A549 (cell line): ENCODE measurements at regions not wholly inside any gene's neighbourhood (a gene's known extent, or its start where the extent isn't known, plus 50 kb on each side); places are given as distances from the start of the nearest gene placed in this dataset.

Experiments used
- ATAC-seq, 2 experiments: fragments of 200-7000 bp in 1 of 2; fragments of >200 bp in 1 of 2; cut with Nextera tagmentation in 1 of 2; cut with Tn5 transposase in 1 of 2; 3 replicates each; pipeline versions ENCODE4 v1.8.0 to v1.9.1; 2018 to 2020; ENCODE audit warnings: mild to moderate bottlenecking in 1 of 2, moderate library complexity in 1 of 2
- CTCF ChIA-PET: fragments of 300-600 bp; sonication (Branson Sonifier 250); formaldehyde crosslinking; extraction: SDS; loops from one replicate; lab custom pipeline; 2021; ENCODE audit warnings: antibody characterized with exemption, inconsistent platforms; lab: Yijun Ruan, JAX
- POLR2A ChIA-PET: fragments of 350-600 bp; formaldehyde crosslinking; extraction: SDS; loops from one replicate; lab custom pipeline; 2021; ENCODE audit warnings: antibody characterized with exemption, inconsistent platforms; lab: Yijun Ruan, JAX
- DNase-seq, 2 experiments: peaks; one replicate each; pipeline versions ENCODE4 v3.0.0 to v3.0.0-alpha.2; 2011 to 2016; ENCODE audit warnings: low read depth in 1 of 2, low spot score in 1 of 2
- FAIRE-seq: peaks from 2 replicates; lab custom pipeline; 2011; peaks lifted over from hg19 to GRCh38; lab: Jason Lieb, UNC
- H3K27ac ChIP-seq, 2 experiments: fragments of >200 bp; sonication (Bioruptor Twin); formaldehyde crosslinking; 3 replicates each; pipeline ENCODE4 v1.5.1; 2016 to 2017
- H3K4me1 ChIP-seq: fragments of >200 bp; sonication (Bioruptor Twin); formaldehyde crosslinking; 3 replicates; pipeline ENCODE4 v1.6.1; 2016
- H3K4me2 ChIP-seq: fragments of >200 bp; sonication (Bioruptor Twin); formaldehyde crosslinking; 3 replicates; pipeline ENCODE4 v1.6.1; 2016
- H3K4me3 ChIP-seq: fragments of >200 bp; sonication (Bioruptor Twin); formaldehyde crosslinking; 3 replicates; pipeline ENCODE4 v1.5.1; 2016
- H3K9me3 ChIP-seq: fragments of >200 bp; sonication (Bioruptor Twin); formaldehyde crosslinking; 3 replicates; pipeline ENCODE4 v1.6.1; 2016
- CHD2 ChIP-seq: fragments of 150-350 bp; IDR thresholded peaks from 2 replicates; pipeline ENCODE4 v1.6.1; 2014; ENCODE audit warnings: low read length; ENCODE audit not compliant: partially characterized antibody
- EP300 ChIP-seq, 2 experiments: fragments of >200 bp; sonication (Bioruptor Twin); formaldehyde crosslinking; IDR thresholded peaks; 2 replicates in 1 of 2; 3 replicates in 1 of 2; pipeline ENCODE4 v1.6.1; 2016 to 2017
- FOSB ChIP-seq: fragments of 250-450 bp; sonication (Bioruptor Pico); IDR thresholded peaks from 2 replicates; pipeline ENCODE4 v1.5.0; 2020; ENCODE audit warnings: mild to moderate bottlenecking, moderate library complexity
- FOXS1 ChIP-seq: fragments of 250-450 bp; sonication (Bioruptor Pico); IDR thresholded peaks from 2 replicates; pipeline ENCODE4 v1.5.0; 2020; ENCODE audit warnings: mild to moderate bottlenecking, moderate library complexity
- HDAC2 ChIP-seq: fragments of 200-600 bp; sonication (generic); IDR thresholded peaks from 2 replicates; pipeline ENCODE4 v1.6.1; 2016
- HEYL ChIP-seq: fragments of 250-450 bp; sonication (Bioruptor Pico); IDR thresholded peaks from 2 replicates; pipeline ENCODE4 v1.8.0; 2021; ENCODE audit warnings: mild to moderate bottlenecking, moderate library complexity
- HMGXB4 ChIP-seq: fragments of 250-450 bp; sonication (Bioruptor Pico); IDR thresholded peaks from 2 replicates; pipeline ENCODE4 v1.5.0; 2021; ENCODE audit warnings: mild to moderate bottlenecking, moderate library complexity, borderline replicate concordance
- HOXB13 ChIP-seq: fragments of 250-450 bp; sonication (Bioruptor Pico); IDR thresholded peaks from 2 replicates; pipeline ENCODE4 v1.5.0; 2020; ENCODE audit warnings: low read depth, mild to moderate bottlenecking, moderate library complexity
- MAX ChIP-seq: IDR thresholded peaks from 2 replicates; pipeline ENCODE4 v1.6.1; 2012
- MAZ ChIP-seq: fragments of 150-350 bp; IDR thresholded peaks from 2 replicates; pipeline ENCODE4 v1.6.1; 2014; ENCODE audit warnings: antibody characterized with exemption, low read depth, low read length, borderline replicate concordance
- MYC ChIP-seq: IDR thresholded peaks from 2 replicates; pipeline ENCODE4 v1.6.1; 2012; ENCODE audit warnings: mild to moderate bottlenecking, inconsistent platforms, low read length, improper control_type of control experiment, borderline replicate concordance
- NR3C1 ChIP-seq: fragments of >200 bp; sonication (Bioruptor Twin); formaldehyde crosslinking; IDR thresholded peaks from 3 replicates; pipeline ENCODE4 v1.6.1; 2017
- POLR2A ChIP-seq: IDR thresholded peaks from 2 replicates; pipeline ENCODE4 v1.6.1; 2012; ENCODE audit warnings: mild to moderate bottlenecking, low read length
- RARB ChIP-seq: fragments of 250-450 bp; sonication (Bioruptor Pico); IDR thresholded peaks from 2 replicates; pipeline ENCODE4 v1.8.0; 2021; ENCODE audit warnings: mild to moderate bottlenecking, moderate library complexity
- RCOR1 ChIP-seq: fragments of 150-350 bp; IDR thresholded peaks from 2 replicates; pipeline ENCODE4 v1.6.1; 2014; ENCODE audit warnings: antibody characterized with exemption, low read length, low read depth
- REST ChIP-seq: fragments of 200-600 bp; sonication (generic); IDR thresholded peaks from 2 replicates; pipeline ENCODE4 v1.6.1; 2016; ENCODE audit warnings: antibody characterized with exemption, mild to moderate bottlenecking, moderate library complexity
- ZC3H11A ChIP-seq: fragments of 450-650 bp; IDR thresholded peaks from 2 replicates; pipeline ENCODE4 v1.6.1; 2014; ENCODE audit warnings: antibody characterized with exemption, mild to moderate bottlenecking
- ZNF302 ChIP-seq: fragments of 250-450 bp; sonication (Bioruptor Pico); IDR thresholded peaks from 2 replicates; pipeline ENCODE4 v1.9.0; 2021; ENCODE audit warnings: inconsistent platforms, mild to moderate bottlenecking, moderate library complexity
- WGBS: methylation state at CpG from one replicate; pipeline ENCODE4 v1.1.6; 2017; ENCODE audit errors: missing lambda C conversion rate; 5-methylcytosine and 5-hydroxymethylcytosine counted together

DNA sequence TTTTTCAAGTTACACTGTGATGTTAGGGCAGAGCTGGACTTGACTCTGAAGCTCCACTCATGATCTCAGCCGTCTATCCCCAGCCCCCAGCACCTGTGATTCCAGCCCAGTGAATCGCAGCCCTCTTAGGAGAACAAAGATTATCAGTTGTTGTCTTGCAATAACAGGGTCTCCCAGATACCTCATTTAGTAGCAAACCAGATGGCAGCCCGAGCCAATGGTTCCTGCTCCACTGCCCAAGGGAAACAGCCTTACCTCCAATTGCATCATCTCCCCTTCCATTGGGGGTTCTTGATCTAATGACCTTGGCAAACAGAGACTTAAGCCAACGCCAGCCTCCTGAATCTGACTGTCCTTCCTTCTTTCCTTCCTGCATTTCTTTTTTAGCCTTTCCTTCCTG, 371.2 kb downstream of the BCL11B start:
- DNase-seq: no peak
- TF ChIP-seq POLR2A: no peak
- FAIRE-seq: no peak
- H3K9me3 ChIP-seq: no peaks in the 10 kb centered on the region
- WGBS: 34% methylated on average over 4 of the region's 4 CpGs
- POLR2A ChIA-PET: no interaction called here
- no peak for ATAC-seq
- H3K4me3 ChIP-seq: no peak overlapping the region
- peak overlapping the region; percentile 24; the same call in 2 of the 3 replicates for H3K4me2 ChIP-seq
- peak overlapping the region; percentile 59 to 63; a peak in 5 of 6 replicates for H3K27ac ChIP-seq
- CTCF ChIA-PET: no interaction called here
- peaks cover 36% of the 10 kb centered on the region for H3K4me1 ChIP-seq

DNA sequence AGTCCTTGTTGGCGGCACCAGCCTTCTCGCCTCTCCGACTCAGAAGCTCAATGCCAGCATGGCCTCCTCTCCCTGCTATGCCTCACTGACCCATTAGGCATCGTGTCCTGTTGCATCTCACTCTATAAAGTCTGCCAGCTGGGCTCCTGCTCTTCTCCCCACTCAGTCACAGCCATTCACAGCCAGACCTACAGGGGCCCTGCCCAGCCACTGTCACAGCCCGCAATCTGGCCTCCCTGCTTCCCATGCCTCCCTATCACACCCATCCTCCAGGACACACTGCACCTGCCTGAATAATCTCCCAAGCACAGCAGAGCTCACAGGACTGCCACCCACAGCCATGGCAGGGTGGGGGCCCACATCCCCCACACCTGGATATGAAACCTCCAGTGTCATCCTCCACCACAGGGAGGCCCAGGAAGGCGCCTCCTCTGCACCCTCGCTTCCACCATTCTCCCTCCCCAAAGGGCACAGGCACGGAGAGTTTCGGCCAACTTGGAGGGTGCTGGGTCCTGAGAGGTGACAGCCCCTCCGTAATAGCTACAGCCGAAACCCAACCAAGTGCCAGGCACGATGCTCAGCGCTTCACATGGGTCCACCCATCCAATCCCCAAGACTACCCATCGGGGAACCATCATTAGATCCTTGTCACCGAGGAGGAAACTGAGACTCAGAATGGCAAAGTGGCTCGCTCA, 370.3 kb downstream of the BCL11B start:
- POLR2A ChIA-PET: no interaction called here
- Histone ChIP-seq H3K9me3 (no peaks in the 10 kb centered on the region), H3K4me2 (no peak overlapping the region; the same call in 2 of the 3 replicates), H3K4me3 (no peak overlapping the region), H3K4me1 (peaks cover 43% of the 10 kb centered on the region), H3K27ac (peak overlapping the region; percentile 59 to 63; a peak in 5 of 6 replicates)
- 72% methylated on average over 16 of the region's 16 CpGs for WGBS
- CTCF ChIA-PET: no interaction called here
- FAIRE-seq (no peak), ATAC-seq (no peak), DNase-seq (no peak)
- no peak for TF ChIP-seq MYC
- no peak for TF ChIP-seq CHD2
- TF ChIP-seq FOSB (CRISPR knock-in tag): no peak
- TF ChIP-seq HOXB13 (CRISPR knock-in tag): no peak
- no peak for TF ChIP-seq REST
- no peak for TF ChIP-seq MAZ
- TF ChIP-seq EP300 (IDR thresholded peaks at IDR 0.05): no peak
- TF ChIP-seq RCOR1: no peak
- no peak for TF ChIP-seq ZNF302
- TF ChIP-seq NR3C1: no peak

- ChIA-PET POLR2A (no interaction called here), CTCF (no interaction called here)
- Histone ChIP-seq H3K4me1 (peaks cover 61% of the 10 kb centered on the region), H3K4me3 (no peak overlapping the region), H3K4me2 (peak overlapping the region; percentile 43; the same call in 2 of the 3 replicates), H3K9me3 (no peaks in the 10 kb centered on the region), H3K27ac (peak overlapping the region; percentile 40 to 75; a peak in 4 of 6 replicates)
- ATAC-seq: no peak
- no peak for DNase-seq
- no peak for FAIRE-seq
- 75% methylated on average over 2 of the region's 2 CpGs for WGBS
- no peak for TF ChIP-seq HEYL (CRISPR knock-in tag)
- no peak for TF ChIP-seq HOXB13 (CRISPR knock-in tag)
- TF ChIP-seq MAX: no peak
- no peak for TF ChIP-seq RARB (CRISPR knock-in tag)
- no peak for TF ChIP-seq HMGXB4
- no peak for TF ChIP-seq HDAC2
- no peak for TF ChIP-seq FOXS1 (CRISPR knock-in tag)
- no peak for TF ChIP-seq REST
- no peak for TF ChIP-seq ZC3H11A
Observed at GRCh38 chr14:98903371-98903770, 368.6 kb downstream of the BCL11B start.
